NCI-H1092 (cell line): ENCODE measurements at regions not wholly inside any gene's neighbourhood (a gene's known extent, or its start where the extent isn't known, plus 50 kb on each side); places are given as distances from the start of the nearest gene placed in this dataset.

Experiments
- DNase-seq: peaks from one replicate; lab custom pipeline; 2025; lab: John Stamatoyannopoulos, UW

DNA sequence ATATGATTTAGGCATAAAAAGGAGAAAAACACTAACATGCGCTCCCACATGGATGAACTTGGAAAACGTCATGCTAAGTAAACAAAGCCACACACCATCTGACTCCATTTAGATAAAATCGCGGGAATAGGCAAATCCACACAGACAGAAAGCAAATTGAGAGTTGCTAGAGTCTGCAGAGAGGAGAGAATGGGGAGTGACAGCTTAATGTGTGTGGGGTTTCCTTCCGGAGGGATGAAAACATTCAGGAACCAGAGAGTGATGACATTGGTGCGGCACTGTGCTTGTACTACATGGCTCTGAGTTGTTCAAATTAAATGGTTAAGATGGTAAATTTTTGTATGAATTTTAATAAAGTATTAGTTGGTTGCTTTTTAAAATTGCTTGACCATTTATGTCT lies 482.9 kb upstream of the AKR1E2 start:
- DNase-seq, result no peak

- DNase-seq, result no peak
Measured at GRCh38 chr10:4338768-4339167, 487.2 kb upstream of the AKR1E2 start.

GRCh38 chr10:4337563-4337962 lies 488.4 kb upstream of the AKR1E2 start:
- no peak for DNase-seq

DNA sequence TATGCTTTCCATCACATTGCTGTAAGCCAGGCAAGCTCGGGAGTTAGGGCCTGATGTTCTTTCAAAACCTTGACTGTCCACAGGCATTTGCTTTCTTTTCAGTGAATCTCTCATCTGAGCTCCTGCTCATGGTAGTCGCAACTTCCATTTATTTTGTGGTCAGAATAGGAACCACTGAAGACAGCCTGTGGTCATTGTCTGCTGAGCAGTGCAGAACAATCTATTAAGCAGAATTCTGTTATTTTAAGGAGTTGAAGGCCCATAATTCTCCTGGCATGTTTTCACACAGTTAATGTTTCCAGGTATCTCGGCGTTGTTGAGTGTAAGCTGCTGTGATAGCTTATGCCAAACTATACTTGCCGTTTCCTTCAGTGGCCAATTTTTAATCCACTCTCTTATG lies 491.1 kb upstream of the AKR1E2 start:
- DNase-seq, result no peak

DNA sequence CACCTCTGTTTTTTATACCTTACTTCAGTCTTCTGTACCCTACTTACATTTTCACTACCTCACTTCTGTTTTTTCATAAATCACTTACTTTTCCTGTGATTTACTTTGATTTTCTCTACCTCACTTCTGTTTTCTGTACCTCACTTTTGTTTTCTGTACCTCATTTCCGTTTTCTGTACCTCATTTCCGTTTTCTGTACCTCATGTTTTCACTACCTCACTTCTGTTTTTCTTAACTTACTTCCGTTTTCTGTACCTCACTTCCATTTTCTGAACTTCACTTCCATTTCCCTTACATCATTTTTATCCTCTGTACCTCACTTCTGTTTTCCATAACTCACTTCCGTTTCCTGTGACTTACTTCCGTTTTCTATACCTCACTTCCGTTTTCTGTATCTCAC lies 492.0 kb upstream of the AKR1E2 start:
- DNase-seq, result no peak

- DNase-seq, result no peak
Measured at GRCh38 chr10:4333459-4333894, 492.5 kb upstream of the AKR1E2 start.

DNA sequence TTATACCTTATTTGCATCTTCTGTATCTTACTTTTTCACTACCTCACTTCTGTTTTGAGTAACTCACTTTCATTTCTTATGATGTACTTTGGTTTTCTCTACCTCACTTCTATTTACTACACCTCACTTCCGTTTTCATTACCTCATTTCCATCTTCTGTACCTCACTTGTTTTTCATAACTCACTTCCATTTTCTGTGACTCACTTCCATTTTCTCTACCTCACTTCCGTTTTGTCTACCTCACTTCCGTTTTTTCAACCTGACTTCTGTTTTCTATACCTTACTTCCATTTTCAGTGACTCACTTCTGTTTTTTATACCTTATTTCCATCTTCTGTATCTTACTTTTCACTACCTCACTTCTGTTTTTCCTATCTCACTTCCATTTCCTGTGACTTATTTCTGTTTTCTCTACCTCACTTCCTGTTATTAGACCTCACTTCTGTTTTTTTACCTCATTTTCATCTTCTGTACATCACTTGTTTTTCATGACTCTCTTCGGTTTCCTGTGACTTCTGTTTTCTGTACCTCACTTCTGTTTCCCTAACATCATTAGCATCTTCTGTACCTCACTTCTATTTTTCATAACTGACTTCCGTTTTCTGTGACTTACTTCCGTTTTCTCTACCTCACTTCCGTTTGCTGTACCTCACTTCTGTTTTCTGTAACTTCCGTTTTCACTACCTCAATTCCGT lies 493.1 kb upstream of the AKR1E2 start:
- no peak for DNase-seq

DNA sequence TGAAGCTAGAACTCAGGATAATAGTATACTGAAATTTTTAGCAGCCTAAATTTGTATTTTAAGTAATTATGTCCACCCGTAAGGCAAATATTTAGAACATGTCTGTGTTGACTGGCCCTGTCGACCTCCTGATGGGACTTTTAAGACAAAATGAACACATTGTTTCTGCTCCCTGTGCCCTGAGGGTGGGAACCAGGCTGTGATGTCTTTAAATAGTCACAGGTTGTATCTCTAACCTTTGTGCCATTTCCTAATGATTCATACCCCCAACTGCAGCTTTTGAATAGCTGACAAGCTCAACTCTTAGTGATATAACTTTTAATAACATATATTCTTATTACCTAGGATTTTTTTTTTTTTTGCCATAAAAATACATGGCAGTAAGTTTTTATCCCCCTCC lies 494.9 kb upstream of the AKR1E2 start:
- no peak for DNase-seq

GRCh38 chr10:4330636-4331035 lies 495.4 kb upstream of the AKR1E2 start:
- no peak for DNase-seq

DNA sequence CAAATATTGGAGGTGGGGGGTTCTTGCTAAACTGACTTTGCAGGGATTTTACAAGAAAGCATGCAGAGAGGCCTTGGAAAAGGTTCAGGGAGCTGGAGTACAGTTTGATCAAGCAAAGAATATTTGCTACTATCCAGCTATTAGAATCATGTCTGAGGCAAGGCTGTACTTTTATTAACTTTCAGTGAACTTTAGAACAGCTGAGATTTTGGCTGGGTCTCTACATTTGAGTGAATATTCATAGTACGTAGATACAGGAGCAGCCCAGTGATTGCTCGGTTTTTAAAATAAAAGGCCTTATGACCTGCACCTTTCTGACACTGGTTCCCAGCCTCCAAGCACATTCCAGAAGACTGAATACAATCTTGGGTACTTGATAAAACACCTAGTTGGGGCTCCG lies 496.8 kb upstream of the AKR1E2 start:
- DNase-seq, result no peak

GRCh38 chr10:4326647-4327046 lies 499.4 kb upstream of the AKR1E2 start:
- DNase-seq, result no peak

DNA sequence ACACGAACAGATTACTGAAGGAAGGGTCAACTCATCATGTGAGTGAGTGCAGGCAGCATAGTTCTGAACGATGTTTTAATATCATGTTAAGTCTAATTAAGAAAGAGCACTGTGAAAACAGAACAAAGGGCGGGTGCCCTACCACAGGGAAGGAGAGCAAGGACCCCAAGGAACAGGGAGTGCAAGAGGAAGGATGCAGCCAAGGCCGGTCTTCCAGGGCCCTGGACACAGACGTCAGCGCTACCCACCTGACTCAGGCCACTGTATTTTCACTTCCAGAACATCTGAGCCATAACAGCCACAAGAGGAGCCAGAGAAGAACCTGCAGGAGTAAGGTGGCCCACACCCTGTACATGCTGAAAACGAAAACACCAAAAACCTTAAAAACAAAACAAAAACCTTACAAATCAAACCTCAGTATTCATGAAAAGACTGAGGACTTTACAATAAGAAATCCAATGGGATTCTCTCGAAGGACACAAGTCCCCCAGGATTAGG lies 506.1 kb upstream of the AKR1E2 start:
- DNase-seq, result no peak

DNA sequence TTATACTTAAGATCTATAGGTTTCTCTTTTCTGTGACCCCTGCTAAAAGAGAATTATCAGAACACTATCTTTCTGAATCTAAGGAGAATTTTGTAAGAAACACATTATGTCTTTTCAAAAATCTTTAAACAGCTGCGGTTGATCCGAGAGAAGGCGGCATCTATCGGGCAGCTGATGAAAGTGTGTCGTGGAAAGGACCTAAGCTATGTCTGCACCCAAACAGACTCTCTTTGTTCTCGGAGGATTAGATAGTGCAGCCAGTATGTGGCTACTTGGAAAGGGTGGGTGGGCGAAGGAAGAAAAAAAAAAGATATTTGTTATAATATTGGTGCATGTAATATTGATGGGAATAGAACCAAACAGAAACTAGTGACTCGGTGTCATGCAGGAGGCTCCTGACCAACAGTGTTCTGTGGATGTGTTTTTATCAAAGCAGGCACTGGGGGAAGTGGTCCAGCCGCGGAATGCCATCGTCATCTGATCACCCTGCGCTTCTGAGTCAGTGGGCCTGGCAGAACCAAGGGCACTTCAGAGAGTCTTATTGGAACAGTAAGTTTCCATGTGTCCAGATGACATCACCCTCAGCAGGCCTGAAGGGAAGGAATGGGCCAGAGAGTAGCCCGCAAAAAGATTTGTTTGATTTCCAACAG lies 509.7 kb upstream of the AKR1E2 start:
- no peak for DNase-seq

DNA sequence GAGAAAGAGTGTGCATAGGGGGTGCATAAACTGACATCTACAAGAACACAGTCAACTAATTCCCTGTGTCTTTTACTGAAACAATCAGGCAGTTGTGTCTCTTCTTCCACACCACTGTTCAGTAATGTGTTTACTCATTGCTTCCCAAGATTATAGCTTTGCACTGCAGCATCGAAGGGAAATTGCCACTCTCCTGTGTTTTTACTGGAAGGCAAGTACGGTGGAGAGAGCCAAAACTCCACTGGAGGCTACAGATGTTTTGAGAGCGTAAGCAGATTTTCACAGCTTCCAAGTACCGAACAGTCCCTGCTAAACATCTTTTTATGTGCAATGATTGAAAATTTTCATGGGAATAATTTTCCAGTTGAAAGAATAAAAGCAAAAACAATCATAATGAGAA lies 510.5 kb upstream of the AKR1E2 start:
- DNase-seq, result no peak

DNA sequence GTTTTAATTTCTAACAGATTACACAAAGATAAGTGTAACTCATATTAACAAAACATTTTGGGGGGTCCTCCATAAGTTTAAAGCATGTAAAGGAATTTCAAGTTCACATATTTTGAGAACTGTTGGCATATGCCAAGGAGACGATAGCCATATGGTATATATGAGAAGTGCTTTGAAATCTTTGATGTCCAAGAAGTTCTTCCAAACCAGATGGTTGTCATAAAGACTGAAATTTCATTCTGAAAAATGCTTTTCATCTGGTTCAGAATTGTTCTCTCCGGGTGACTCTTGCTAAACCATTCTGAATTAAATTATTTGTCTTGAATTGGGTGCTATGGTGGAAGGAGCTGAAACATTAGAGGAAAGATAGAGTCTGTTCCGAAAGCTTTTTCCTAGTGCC lies 513.0 kb upstream of the AKR1E2 start:
- no peak for DNase-seq

DNA sequence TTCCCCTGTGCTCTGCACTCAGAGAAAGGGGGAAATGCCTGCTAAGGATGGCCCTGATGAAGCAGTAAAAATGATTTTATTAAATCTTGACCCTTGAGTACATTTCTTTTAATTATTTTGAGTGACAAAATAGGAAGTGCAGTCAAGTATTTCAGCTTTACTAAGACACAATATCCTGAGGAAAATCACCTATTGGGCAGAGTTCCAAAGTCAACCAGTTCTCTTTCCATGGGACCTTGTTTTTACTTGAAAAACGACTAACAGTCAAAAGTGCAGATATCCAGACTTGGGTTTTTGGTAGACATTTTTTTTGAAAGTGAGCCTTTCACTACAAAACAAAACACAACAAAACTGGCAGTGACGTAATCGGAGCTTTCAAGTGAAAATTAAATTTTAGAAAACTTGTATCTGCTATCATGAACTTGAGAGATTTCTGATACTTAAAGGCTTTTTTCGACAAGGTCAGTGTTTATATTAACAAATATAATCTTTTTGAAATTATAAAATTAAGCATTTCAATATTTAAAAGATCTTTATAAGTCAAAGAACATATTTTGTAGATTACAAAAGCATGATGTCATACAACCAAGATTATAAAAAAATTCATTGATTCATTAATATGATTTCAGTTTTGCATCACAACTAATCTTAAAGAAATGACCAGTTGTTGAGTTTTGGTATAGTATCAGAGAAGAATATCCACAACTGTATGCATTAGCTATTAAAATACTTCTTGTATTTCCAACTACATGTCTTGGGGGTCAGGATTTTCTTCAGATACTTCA lies 513.8 kb upstream of the AKR1E2 start:
- DNase-seq, result no peak

- no peak for DNase-seq
Measured at GRCh38 chr10:4310172-4310571, 515.8 kb upstream of the AKR1E2 start.

DNA sequence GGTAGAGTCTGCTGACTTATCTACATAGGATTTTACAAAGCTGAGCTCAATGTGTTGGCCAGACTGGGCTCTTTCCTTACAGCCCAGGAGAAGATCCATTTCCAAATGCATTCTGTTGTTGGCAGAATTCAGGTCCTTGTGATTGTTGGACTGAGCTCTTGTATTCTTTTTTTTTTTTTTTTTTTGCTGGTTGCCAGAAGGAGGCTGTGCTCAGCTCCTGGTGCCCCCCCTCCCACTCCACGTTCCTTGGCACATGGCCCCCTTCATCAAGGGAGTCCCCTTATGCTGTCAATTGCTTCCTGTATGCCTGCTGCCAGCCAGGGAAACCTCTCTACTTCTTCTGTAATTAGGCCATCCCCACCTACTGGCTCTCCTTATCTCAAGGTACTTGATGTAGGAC lies 518.1 kb upstream of the AKR1E2 start:
- DNase-seq, result no peak

GRCh38 chr10:4306871-4307270 lies 519.1 kb upstream of the AKR1E2 start:
- no peak for DNase-seq

DNA sequence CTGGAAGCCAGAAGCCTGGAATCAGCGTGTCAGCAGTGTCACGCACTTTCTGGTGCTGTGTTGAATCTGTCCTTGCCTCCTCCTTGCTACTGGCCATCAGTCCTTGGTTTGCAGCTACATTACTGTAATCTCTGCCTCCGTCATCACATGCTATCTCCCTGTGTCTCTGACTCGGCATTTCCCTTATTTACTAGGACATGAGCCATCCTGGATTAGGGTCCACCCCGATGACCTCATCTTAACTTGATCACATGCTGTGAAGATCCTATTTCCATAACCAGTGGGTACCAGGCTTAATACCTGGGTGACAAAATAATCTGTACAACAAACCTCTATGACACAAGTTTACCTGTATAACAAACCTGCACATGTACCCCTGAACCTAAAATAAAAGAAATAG lies 518.0 kb upstream of the KLF6 start:
- DNase-seq, result no peak

- DNase-seq, result no peak
Measured at GRCh38 chr10:4301291-4302045, 516.5 kb upstream of the KLF6 start.

DNA sequence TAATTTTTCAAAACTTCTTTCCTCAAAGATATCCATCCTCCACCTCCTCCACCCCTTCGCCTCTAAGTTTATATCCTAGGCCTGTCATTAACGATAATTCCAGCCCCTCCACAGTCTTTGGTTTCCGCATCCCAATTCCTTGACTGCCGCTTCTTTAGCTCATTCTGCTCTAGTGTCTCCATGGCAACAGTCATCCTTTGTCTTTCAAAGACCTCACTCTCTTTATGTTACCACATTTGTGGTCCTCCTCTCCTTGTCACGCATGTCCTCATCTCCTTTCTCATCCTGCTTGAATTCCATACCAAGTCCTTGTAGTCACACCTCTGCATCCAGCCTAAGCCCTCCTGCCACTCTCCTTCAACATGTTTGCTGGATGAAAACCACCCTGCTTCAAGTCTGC lies 511.2 kb upstream of the KLF6 start:
- no peak for DNase-seq
